ENCODE measurements at regions not wholly inside any gene's neighbourhood (a gene's known extent, or its start where the extent isn't known, plus 50 kb on each side); places are given as distances from the start of the nearest gene placed in this dataset.
A peak's percentile ranks its signal among the peaks of the same experiment; 100 is the strongest.

GRCh38 chr2:133966720-133967304, 287.1 kb upstream of the MGAT5 start:
- Histone ChIP-seq H4K8ac (ENCODE audit: low read depth, low read length) (no peak overlapping the region), H2BK15ac (ENCODE audit: low read length) (no peak overlapping the region), H3K4me3 (ENCODE audit: low read length in 2 of 2) (no peak overlapping the region), H3K14ac (ENCODE audit: low read length) (no peak overlapping the region), H2AK5ac (ENCODE audit: low read depth, low read length) (no peak overlapping the region), H4K91ac (ENCODE audit: low read depth, low read length, poor library complexity) (no peak overlapping the region), H3K27me3 (ENCODE audit: control insufficient read depth in 3 of 3, insufficient read depth in 3 of 3, low read depth in 1 of 3, low read length in 3 of 3) (peaks cover 0 to 18% (median 0%) of the 10 kb centered on the region in 3 experiments), H3K79me1 (ENCODE audit: low read depth, low read length) (no peaks in the 10 kb centered on the region), H2BK120ac (ENCODE audit: low read depth, low read length) (no peak overlapping the region), H3K9me3 (replicated peaks in 1 of 2; ENCODE audit: control insufficient read depth in 2 of 2, insufficient read depth in 1 of 2, low read depth in 1 of 2, low read length in 2 of 2) (no peaks in the 10 kb centered on the region), H3K36me3 (replicated peaks in 1 of 2; ENCODE audit: control insufficient read depth in 2 of 2, insufficient read depth in 2 of 2, low read length in 2 of 2) (no peaks in the 10 kb centered on the region), H3K4me2 (ENCODE audit: insufficient read depth, low read length, poor library complexity, severe bottlenecking) (no peak overlapping the region), H3K4ac (ENCODE audit: low read length) (no peak overlapping the region), H2BK12ac (ENCODE audit: low read length) (no peak overlapping the region), H3K4me1 (ENCODE audit: control insufficient read depth in 2 of 2, insufficient read depth in 1 of 2, low read depth in 1 of 2, low read length in 2 of 2) (no peaks in the 10 kb centered on the region), H2BK5ac (ENCODE audit: low read length) (no peak overlapping the region), H3K27ac (replicated peaks; ENCODE audit: low read length) (no peak overlapping the region), H2AFZ (ENCODE audit: low read length) (no peak overlapping the region), H3K9ac (ENCODE audit: low read depth, low read length, poor library complexity) (no peak overlapping the region), H3K18ac (ENCODE audit: low read length) (no peak overlapping the region), H3K23ac (ENCODE audit: low read depth, low read length, poor library complexity) (no peak overlapping the region)
- no CpG with 5 or more reads among the region's 4 CpGs for WGBS, 2 donors (ENCODE audit: extremely low coverage in 2 of 2, insufficient read length in 2 of 2, insufficient replicate concordance in 1 of 2)
- DNase-seq (ENCODE audit: low spot score) = no peak

DNA sequence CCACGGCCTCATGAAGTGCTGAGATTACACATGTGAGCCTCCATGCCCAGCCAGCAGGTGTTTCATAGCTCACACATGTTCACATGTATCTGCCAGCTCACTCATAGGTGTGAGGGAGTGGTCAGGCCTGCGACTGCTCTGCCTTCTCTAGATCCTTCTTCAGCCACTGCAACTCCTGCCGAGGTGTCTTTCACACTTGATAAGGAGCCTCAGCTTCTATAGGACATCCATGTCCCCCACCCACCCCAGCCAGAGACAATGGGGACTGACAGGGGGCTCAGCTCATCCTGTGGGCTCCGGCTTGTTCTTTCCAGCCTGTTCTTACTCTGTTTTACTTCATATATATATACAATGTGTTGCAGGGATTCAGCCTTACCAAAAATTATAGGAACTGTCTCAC, 286.5 kb upstream of the MGAT5 start:
- no peaks in the 10 kb centered on the region for H3K4me1 ChIP-seq (ENCODE audit: control insufficient read depth in 2 of 2, insufficient read depth in 1 of 2, low read depth in 1 of 2, low read length in 2 of 2)
- H2BK12ac ChIP-seq (ENCODE audit: low read length) = no peak overlapping the region
- H2BK120ac ChIP-seq (ENCODE audit: low read depth, low read length) = no peak overlapping the region
- no peak overlapping the region for H3K18ac ChIP-seq (ENCODE audit: low read length)
- no peaks in the 10 kb centered on the region for H3K36me3 ChIP-seq (replicated peaks in 1 of 2; ENCODE audit: control insufficient read depth in 2 of 2, insufficient read depth in 2 of 2, low read length in 2 of 2)
- H3K14ac ChIP-seq (ENCODE audit: low read length) = peak overlapping the region; percentile 25
- H4K8ac ChIP-seq (ENCODE audit: low read depth, low read length) = no peak overlapping the region
- H2BK5ac ChIP-seq (ENCODE audit: low read length) = no peak overlapping the region
- H3K9me3 ChIP-seq (replicated peaks in 1 of 2; ENCODE audit: control insufficient read depth in 2 of 2, insufficient read depth in 1 of 2, low read depth in 1 of 2, low read length in 2 of 2) = no peaks in the 10 kb centered on the region
- no peak overlapping the region for H2AK5ac ChIP-seq (ENCODE audit: low read depth, low read length)
- H3K4me3 ChIP-seq (ENCODE audit: low read length in 2 of 2) = no peak overlapping the region
- H3K27me3 ChIP-seq (ENCODE audit: control insufficient read depth in 3 of 3, insufficient read depth in 3 of 3, low read depth in 1 of 3, low read length in 3 of 3) = peaks cover 0 to 18% (median 0%) of the 10 kb centered on the region in 3 experiments
- no CpG with 5 or more reads among the region's 4 CpGs for WGBS, 2 donors (ENCODE audit: extremely low coverage in 2 of 2, insufficient read length in 2 of 2, insufficient replicate concordance in 1 of 2)
- H3K23ac ChIP-seq (ENCODE audit: low read depth, low read length, poor library complexity) = no peak overlapping the region
- no peak overlapping the region for H2AFZ ChIP-seq (ENCODE audit: low read length)
- H3K4ac ChIP-seq (ENCODE audit: low read length) = no peak overlapping the region
- DNase-seq (ENCODE audit: low spot score) = no peak
- H3K4me2 ChIP-seq (ENCODE audit: insufficient read depth, low read length, poor library complexity, severe bottlenecking) = no peak overlapping the region
- H3K9ac ChIP-seq (ENCODE audit: low read depth, low read length, poor library complexity) = no peak overlapping the region
- no peak overlapping the region for H3K27ac ChIP-seq (replicated peaks; ENCODE audit: low read length)
- H4K91ac ChIP-seq (ENCODE audit: low read depth, low read length, poor library complexity) = no peak overlapping the region
- H2BK15ac ChIP-seq (ENCODE audit: low read length) = no peak overlapping the region
- H3K79me1 ChIP-seq (ENCODE audit: low read depth, low read length) = no peaks in the 10 kb centered on the region

- Histone ChIP-seq H2AFZ (ENCODE audit: low read length) (no peak overlapping the region), H3K18ac (ENCODE audit: low read length) (no peak overlapping the region), H3K4ac (ENCODE audit: low read length) (no peak overlapping the region), H4K91ac (ENCODE audit: low read depth, low read length, poor library complexity) (no peak overlapping the region), H3K9me3 (replicated peaks in 1 of 2; ENCODE audit: control insufficient read depth in 2 of 2, insufficient read depth in 1 of 2, low read depth in 1 of 2, low read length in 2 of 2) (no peaks in the 10 kb centered on the region), H3K4me2 (ENCODE audit: insufficient read depth, low read length, poor library complexity, severe bottlenecking) (no peak overlapping the region), H3K14ac (ENCODE audit: low read length) (no peak overlapping the region), H2BK120ac (ENCODE audit: low read depth, low read length) (no peak overlapping the region), H3K79me1 (ENCODE audit: low read depth, low read length) (no peaks in the 10 kb centered on the region), H3K27me3 (ENCODE audit: control insufficient read depth in 3 of 3, insufficient read depth in 3 of 3, low read depth in 1 of 3, low read length in 3 of 3) (peaks cover 0 to 18% (median 0%) of the 10 kb centered on the region in 3 experiments), H2BK5ac (ENCODE audit: low read length) (no peak overlapping the region), H3K4me1 (ENCODE audit: control insufficient read depth in 2 of 2, insufficient read depth in 1 of 2, low read depth in 1 of 2, low read length in 2 of 2) (no peaks in the 10 kb centered on the region), H3K4me3 (ENCODE audit: low read length in 2 of 2) (no peak overlapping the region), H3K36me3 (replicated peaks in 1 of 2; ENCODE audit: control insufficient read depth in 2 of 2, insufficient read depth in 2 of 2, low read length in 2 of 2) (no peaks in the 10 kb centered on the region), H2AK5ac (ENCODE audit: low read depth, low read length) (no peak overlapping the region), H2BK12ac (ENCODE audit: low read length) (no peak overlapping the region), H3K9ac (ENCODE audit: low read depth, low read length, poor library complexity) (no peak overlapping the region), H4K8ac (ENCODE audit: low read depth, low read length) (no peak overlapping the region), H2BK15ac (ENCODE audit: low read length) (no peak overlapping the region), H3K27ac (replicated peaks; ENCODE audit: low read length) (no peak overlapping the region), H3K23ac (ENCODE audit: low read depth, low read length, poor library complexity) (no peak overlapping the region)
- WGBS, 2 donors (ENCODE audit: extremely low coverage in 2 of 2, insufficient read length in 2 of 2, insufficient replicate concordance in 1 of 2) = no CpG with 5 or more reads among the region's 3 CpGs
- no peak for DNase-seq (ENCODE audit: low spot score)
Observed at GRCh38 chr2:133968446-133968845, 285.4 kb upstream of the MGAT5 start.

- Histone ChIP-seq H3K9ac (ENCODE audit: low read depth, low read length, poor library complexity) (no peak overlapping the region), H3K14ac (ENCODE audit: low read length) (no peak overlapping the region), H3K4ac (ENCODE audit: low read length) (no peak overlapping the region), H3K36me3 (replicated peaks in 1 of 2; ENCODE audit: control insufficient read depth in 2 of 2, insufficient read depth in 2 of 2, low read length in 2 of 2) (no peaks in the 10 kb centered on the region), H4K91ac (ENCODE audit: low read depth, low read length, poor library complexity) (no peak overlapping the region), H3K4me3 (ENCODE audit: low read length in 2 of 2) (no peak overlapping the region), H3K27me3 (ENCODE audit: control insufficient read depth in 3 of 3, insufficient read depth in 3 of 3, low read depth in 1 of 3, low read length in 3 of 3) (peaks cover 0 to 22% (median 0%) of the 10 kb centered on the region in 3 experiments), H3K27ac (replicated peaks; ENCODE audit: low read length) (no peak overlapping the region), H2BK5ac (ENCODE audit: low read length) (no peak overlapping the region), H3K18ac (ENCODE audit: low read length) (no peak overlapping the region), H4K8ac (ENCODE audit: low read depth, low read length) (no peak overlapping the region), H2AFZ (ENCODE audit: low read length) (no peak overlapping the region), H3K4me1 (ENCODE audit: control insufficient read depth in 2 of 2, insufficient read depth in 1 of 2, low read depth in 1 of 2, low read length in 2 of 2) (peaks cover 0 to 1% of the 10 kb centered on the region in 2 donors), H3K79me1 (ENCODE audit: low read depth, low read length) (no peaks in the 10 kb centered on the region), H2AK5ac (ENCODE audit: low read depth, low read length) (no peak overlapping the region), H2BK12ac (ENCODE audit: low read length) (no peak overlapping the region), H2BK15ac (ENCODE audit: low read length) (no peak overlapping the region), H2BK120ac (ENCODE audit: low read depth, low read length) (no peak overlapping the region), H3K9me3 (replicated peaks in 1 of 2; ENCODE audit: control insufficient read depth in 2 of 2, insufficient read depth in 1 of 2, low read depth in 1 of 2, low read length in 2 of 2) (no peaks in the 10 kb centered on the region), H3K4me2 (ENCODE audit: insufficient read depth, low read length, poor library complexity, severe bottlenecking) (no peak overlapping the region), H3K23ac (ENCODE audit: low read depth, low read length, poor library complexity) (no peak overlapping the region)
- no CpG with 5 or more reads among the region's 6 CpGs for WGBS, 2 donors (ENCODE audit: extremely low coverage in 2 of 2, insufficient read length in 2 of 2, insufficient replicate concordance in 1 of 2)
- DNase-seq (ENCODE audit: low spot score) = no peak
Observed at GRCh38 chr2:133970641-133971040, 283.2 kb upstream of the MGAT5 start.

Data from neuronal stem cell (in vitro differentiated cells).